GM21526 (cell line): ENCODE measurements at regions not wholly inside any gene's neighbourhood (a gene's known extent, or its start where the extent isn't known, plus 50 kb on each side); places are given as distances from the start of the nearest gene placed in this dataset.
A peak's percentile ranks its signal among the peaks of the same experiment; 100 is the strongest.
"Not testable (repeated sequence)": the region's sequence is repeated elsewhere in the genome, so short reads cannot be mapped to it uniquely, and the experiment has no call there.

Experiments
- ATAC-seq: cut with Tn5 transposase; IDR thresholded peaks from one replicate; pipeline ENCODE4 v1.9.1; 2021; ENCODE audit warnings: moderate library complexity; ENCODE audit not compliant: unreplicated experiment, low FRiP score

GRCh38 chr6:113767985-113768384 is 89.2 kb upstream of the MARCKS start:
- no peak for ATAC-seq

- ATAC-seq, result no peak
These were observed 84.2 kb upstream of the MARCKS start for GRCh38 chr6:113772961-113773360.

- ATAC-seq, result no peak
These were observed 82.9 kb upstream of the MARCKS start for GRCh38 chr6:113774127-113774825.

GRCh38 chr6:113776998-113777397 is 80.1 kb upstream of the MARCKS start:
- no peak for ATAC-seq

GRCh38 chr6:113777601-113778000 is 79.5 kb upstream of the MARCKS start:
- ATAC-seq, result no peak

DNA sequence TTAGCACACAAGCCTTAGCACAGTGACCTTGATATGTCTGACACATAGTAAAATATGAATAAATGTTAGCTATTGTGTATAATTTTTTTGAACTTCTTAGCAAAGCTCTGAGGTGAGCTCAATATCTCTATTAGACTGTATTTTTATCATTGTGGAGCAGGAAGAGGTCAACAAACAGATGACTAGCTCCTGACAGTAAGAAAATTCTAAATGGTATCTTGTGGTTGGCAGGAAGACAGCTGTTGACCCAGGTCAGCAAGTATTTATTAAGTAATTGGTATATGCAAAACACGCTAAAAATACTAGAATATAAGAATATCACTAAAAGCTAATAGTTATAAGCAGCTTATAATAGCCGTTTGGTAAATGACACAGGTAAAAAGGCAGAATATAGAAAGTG is 77.5 kb upstream of the MARCKS start:
- ATAC-seq, result no peak

GRCh38 chr6:113782636-113783035 is 74.5 kb upstream of the MARCKS start:
- no peak for ATAC-seq

GRCh38 chr6:113786168-113786567 is 71.0 kb upstream of the MARCKS start:
- ATAC-seq, result no peak

DNA sequence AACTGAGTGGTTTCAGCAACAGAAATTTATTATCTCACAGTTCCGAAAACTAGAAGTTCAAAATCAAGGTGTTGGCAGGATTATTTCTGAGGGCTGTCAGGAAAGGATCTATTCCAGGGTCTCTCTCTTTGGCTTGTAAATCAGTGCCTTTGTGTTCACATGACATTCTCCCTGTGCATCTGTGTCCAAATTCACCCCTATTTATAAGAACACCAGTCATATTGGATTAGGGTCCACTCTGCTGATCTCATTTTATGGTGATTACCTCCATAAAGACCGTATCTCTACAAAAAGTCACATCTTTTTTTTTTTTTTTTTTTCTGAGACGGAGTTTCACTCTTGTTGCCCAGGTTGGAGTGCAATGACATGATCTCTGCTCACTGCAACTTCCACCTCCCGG is 68.6 kb upstream of the MARCKS start:
- no peak for ATAC-seq

DNA sequence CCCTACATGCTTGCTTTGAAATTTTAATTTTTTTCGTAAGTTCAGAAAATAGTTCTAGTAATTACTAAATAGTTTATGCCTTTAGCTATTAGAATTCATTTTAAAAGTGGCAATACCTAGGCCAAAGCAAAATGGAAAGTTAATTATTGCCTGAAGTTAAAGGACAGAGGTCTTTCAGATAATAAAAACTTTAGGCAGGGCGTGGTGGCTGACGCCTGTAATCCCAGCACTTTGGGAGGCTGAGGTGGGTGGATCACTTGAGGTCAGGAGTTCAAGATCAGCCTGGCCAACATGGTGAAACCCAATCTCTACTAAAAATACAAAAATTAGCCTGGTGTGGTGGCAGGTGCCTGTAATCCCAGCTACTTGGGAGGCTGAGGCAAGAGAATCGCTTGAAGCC is 65.9 kb upstream of the MARCKS start:
- not testable (repeated sequence) for ATAC-seq

- ATAC-seq, result not testable (repeated sequence)
These were observed 61.8 kb upstream of the MARCKS start for GRCh38 chr6:113795371-113795770.

- no peak for ATAC-seq
These were observed 61.1 kb upstream of the MARCKS start for GRCh38 chr6:113796038-113796437.

- no peak for ATAC-seq
These were observed 54.4 kb upstream of the MARCKS start for GRCh38 chr6:113802779-113803178.

DNA sequence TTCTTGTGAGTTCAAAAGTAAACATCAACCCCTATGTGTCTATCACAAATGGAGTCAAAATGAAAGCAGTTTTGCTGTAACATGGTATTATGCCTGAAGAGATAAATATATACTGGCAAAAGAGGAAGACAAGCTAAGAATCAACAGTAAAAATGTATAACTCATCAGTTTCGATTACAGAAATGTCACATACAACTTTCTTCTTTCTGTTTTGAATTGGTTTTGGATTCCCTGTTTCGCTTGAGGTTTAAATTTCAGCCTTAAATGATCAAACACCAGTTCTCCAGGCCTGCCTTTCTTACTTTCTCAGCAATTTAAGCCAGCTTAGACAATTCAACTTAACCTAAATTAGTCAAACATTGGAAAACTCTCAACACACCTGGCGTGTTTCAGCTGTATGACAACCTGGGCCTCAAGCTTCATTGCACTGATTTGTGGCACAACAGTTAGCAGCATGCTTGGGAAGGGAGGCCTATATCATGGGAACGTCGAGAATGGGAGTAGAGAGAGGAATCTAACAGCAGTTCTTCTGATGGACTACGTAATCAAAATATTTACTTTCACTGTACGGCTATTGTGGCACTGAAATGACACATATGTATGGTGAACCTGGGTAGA is 51.9 kb upstream of the MARCKS start:
- ATAC-seq, result peak; percentile 82

- ATAC-seq, result no peak
These were observed 51.2 kb upstream of the MARCKS start for GRCh38 chr6:113805811-113806495.
